Neural cell (in vitro differentiated cells): ENCODE measurements at regions not wholly inside any gene's neighbourhood (a gene's known extent, or its start where the extent isn't known, plus 50 kb on each side); places are given as distances from the start of the nearest gene placed in this dataset.

ENCODE experiments used
- H2AFZ ChIP-seq: fragments of 200-600, 300-800 bp; sonication (generic), shearing (Covaris generic); 2 replicates; pipeline ENCODE4 v1.6.0; 2014; ENCODE audit warnings: low read depth, mild to moderate bottlenecking, antibody characterized with exemption, low read length, moderate library complexity
- H3F3A ChIP-seq: fragments of 200-600 bp; shearing (Covaris generic); 2 replicates; pipeline ENCODE4 v1.6.1; 2016; ENCODE audit warnings: mild to moderate bottlenecking, moderate library complexity, mixed read lengths, antibody characterized with exemption, low read length; ENCODE audit not compliant: insufficient read depth, poor library complexity, severe bottlenecking
- H3K27ac ChIP-seq: fragments of 200-600, 300-800 bp; sonication (generic), shearing (Covaris generic); 2 replicates; pipeline ENCODE4 v1.5.1; 2014; ENCODE audit warnings: mild to moderate bottlenecking, low read length, moderate library complexity
- H3K27me3 ChIP-seq: fragments of 300-800, 200-600 bp; sonication (generic), shearing (Covaris generic); 2 replicates; pipeline ENCODE4 v1.6.0; 2014; ENCODE audit warnings: mild to moderate bottlenecking, low read depth, low read length, moderate library complexity; ENCODE audit not compliant: insufficient read depth
- H3K36me3 ChIP-seq: fragments of 300-800, 200-600 bp; sonication (generic), shearing (Covaris generic); 2 replicates; pipeline ENCODE4 v1.5.1; 2014; ENCODE audit warnings: mild to moderate bottlenecking, antibody characterized with exemption, low read length, moderate library complexity; ENCODE audit not compliant: insufficient read depth
- H3K4me2 ChIP-seq: fragments of 300-800, 200-600 bp; sonication (generic), shearing (Covaris generic); 2 replicates; pipeline ENCODE4 v1.6.0; 2014; ENCODE audit warnings: mild to moderate bottlenecking, low read length
- H3K4me3 ChIP-seq: fragments of 300-800, 200-600 bp; sonication (generic), shearing (Covaris generic); 2 replicates; pipeline ENCODE4 v1.5.1; 2014; ENCODE audit warnings: mild to moderate bottlenecking, low read length, moderate library complexity
- H3K79me2 ChIP-seq: fragments of 200-600 bp; shearing (Covaris generic); replicated peaks from 2 replicates; pipeline ENCODE4 v1.6.0; 2014; ENCODE audit warnings: mild to moderate bottlenecking, low read length, moderate library complexity; ENCODE audit not compliant: insufficient read depth
- H3K9ac ChIP-seq: fragments of 300-800, 200-600 bp; sonication (generic), shearing (Covaris generic); 2 replicates; pipeline ENCODE4 v1.6.1; 2016; ENCODE audit warnings: mild to moderate bottlenecking, low read length, mixed read lengths
- H3K9me2 ChIP-seq: fragments of 200-600 bp; shearing (Covaris generic); 2 replicates; pipeline ENCODE4 v1.6.1; 2016; ENCODE audit warnings: mild to moderate bottlenecking, low read length, mixed read lengths; ENCODE audit not compliant: insufficient read depth
- H3K9me3 ChIP-seq: fragments of 200-600, 300-800 bp; sonication (generic), shearing (Covaris generic); 2 replicates; pipeline ENCODE4 v1.6.1; 2016; ENCODE audit warnings: mild to moderate bottlenecking, mixed run types, low read length, moderate library complexity, mixed read lengths
- H4K20me1 ChIP-seq: fragments of 200-600 bp; shearing (Covaris generic); 2 replicates; pipeline ENCODE4 v1.6.1; 2016; ENCODE audit warnings: mild to moderate bottlenecking, mixed run types; ENCODE audit not compliant: insufficient read depth
- CTCF ChIP-seq: fragments of 450-650 bp; IDR thresholded peaks from 2 replicates; pipeline ENCODE4 v1.5.1; 2014; ENCODE audit warnings: antibody characterized with exemption, mild to moderate bottlenecking, moderate library complexity; ENCODE audit not compliant: poor library complexity, severe bottlenecking
- EP300 ChIP-seq: fragments of 450-650 bp; conservative IDR thresholded peaks from 2 replicates; pipeline ENCODE4 v1.6.1; 2014; ENCODE audit warnings: antibody characterized with exemption, mild to moderate bottlenecking, moderate library complexity; ENCODE audit not compliant: poor library complexity, severe bottlenecking
- EZH2 ChIP-seq: fragments of 200-600, 300-800 bp; shearing (Covaris generic), sonication (generic); IDR thresholded peaks from 2 replicates; pipeline ENCODE4 v1.6.1; 2014; ENCODE audit warnings: antibody characterized with exemption, low read length, borderline replicate concordance, mild to moderate bottlenecking; ENCODE audit not compliant: insufficient read depth, poor library complexity, severe bottlenecking
- MXI1 ChIP-seq: fragments of 450-650 bp; conservative IDR thresholded peaks from 2 replicates; pipeline ENCODE4 v1.6.1; 2014; ENCODE audit warnings: antibody characterized with exemption, mild to moderate bottlenecking; ENCODE audit not compliant: poor library complexity, severe bottlenecking
- POLR2AphosphoS5 ChIP-seq: IDR thresholded peaks from 2 replicates; pipeline ENCODE4 v1.6.1; 2012
- RAD21 ChIP-seq: fragments of 450-650 bp; conservative IDR thresholded peaks from 2 replicates; pipeline ENCODE4 v1.6.1; 2014; ENCODE audit warnings: antibody characterized with exemption, mild to moderate bottlenecking, moderate library complexity
- REST ChIP-seq: IDR thresholded peaks from 2 replicates; pipeline ENCODE4 v1.6.1; 2012; ENCODE audit warnings: borderline replicate concordance
- SMC3 ChIP-seq: fragments of 450-650 bp; conservative IDR thresholded peaks from 2 replicates; pipeline ENCODE4 v1.6.1; 2014; ENCODE audit warnings: antibody characterized with exemption, mild to moderate bottlenecking, moderate library complexity; ENCODE audit not compliant: poor library complexity
- TAF1 ChIP-seq: IDR thresholded peaks from 2 replicates; pipeline ENCODE4 v1.6.1; 2012; ENCODE audit warnings: low read depth

GRCh38 chr15:96411056-96412031 lies 80.8 kb downstream of the NR2F2 start:
- Histone ChIP-seq H3K4me3 (no peak overlapping the region), H3K9me2 (no peaks in the 10 kb centered on the region), H3K4me2 (no peak overlapping the region), H3K27me3 (peaks cover 100% of the 10 kb centered on the region), H3F3A (no peaks in the 10 kb centered on the region), H3K9ac (no peak overlapping the region), H3K36me3 (no peaks in the 10 kb centered on the region), H3K27ac (no peak overlapping the region), H3K9me3 (no peaks in the 10 kb centered on the region), H4K20me1 (no peaks in the 10 kb centered on the region), H2AFZ (no peak overlapping the region), H3K79me2 (no peaks in the 10 kb centered on the region)
- TF ChIP-seq REST, result no peak
- no peak for TF ChIP-seq SMC3
- no peak for TF ChIP-seq MXI1
- TF ChIP-seq EZH2, result no peak
- no peak for TF ChIP-seq TAF1
- TF ChIP-seq CTCF, result no peak
- TF ChIP-seq EP300, result no peak
- no peak for TF ChIP-seq RAD21

DNA sequence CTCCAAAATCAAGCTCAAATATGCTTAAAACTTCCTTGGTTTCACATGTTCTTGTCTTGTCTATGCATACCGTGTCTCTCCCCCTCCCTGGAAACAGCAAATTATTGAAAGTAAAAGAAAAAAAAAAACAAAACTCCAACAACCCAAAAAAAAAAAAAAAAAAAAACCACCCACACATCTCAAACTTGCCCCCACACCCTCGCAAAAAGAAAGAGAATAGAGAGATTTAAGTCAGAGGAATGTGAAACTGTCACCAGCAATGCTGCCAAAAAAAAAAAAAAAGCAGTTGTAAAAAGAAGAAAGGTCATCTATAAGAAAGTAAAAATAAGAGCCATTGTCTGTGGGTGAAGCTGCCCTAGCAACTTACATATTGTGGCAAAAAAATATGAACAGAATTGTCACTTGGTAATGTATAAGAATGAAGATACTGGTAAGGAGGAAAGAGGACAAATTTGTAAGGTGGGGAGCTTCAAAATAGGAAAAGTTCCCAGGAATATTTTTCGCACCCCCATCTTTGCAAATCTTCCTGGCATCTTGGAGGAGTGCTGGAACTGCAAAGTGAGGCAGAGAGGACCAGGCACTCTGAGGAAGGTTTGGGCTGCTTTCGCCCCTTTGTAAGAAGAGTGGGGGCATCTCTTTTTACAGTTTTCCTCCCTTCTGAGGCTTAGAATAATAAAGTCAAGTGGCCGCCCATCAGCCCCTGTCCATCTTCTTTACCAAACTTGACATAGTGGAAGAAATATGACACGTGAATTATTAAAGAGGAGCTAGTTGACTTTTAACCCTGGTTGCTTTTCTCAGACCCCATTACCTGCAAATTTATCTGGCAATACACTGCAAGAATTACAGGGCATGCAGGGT lies 81.8 kb downstream of the NR2F2 start:
- Histone ChIP-seq H3K27ac (no peak overlapping the region), H3K9me2 (no peaks in the 10 kb centered on the region), H3K4me3 (no peak overlapping the region), H2AFZ (no peak overlapping the region), H3K36me3 (no peaks in the 10 kb centered on the region), H3K9ac (no peak overlapping the region), H3K79me2 (no peaks in the 10 kb centered on the region), H3F3A (no peaks in the 10 kb centered on the region), H4K20me1 (no peaks in the 10 kb centered on the region), H3K4me2 (no peak overlapping the region), H3K9me3 (no peaks in the 10 kb centered on the region), H3K27me3 (peaks cover 100% of the 10 kb centered on the region)
- TF ChIP-seq EP300, result no peak
- TF ChIP-seq REST, result no peak
- TF ChIP-seq POLR2AphosphoS5, result no peak
- TF ChIP-seq SMC3, result no peak
- TF ChIP-seq RAD21, result no peak
